ENCODE measurements at regions not wholly inside any gene's neighbourhood (a gene's known extent, or its start where the extent isn't known, plus 50 kb on each side); places are given as distances from the start of the nearest gene placed in this dataset.
"Not testable (repeated sequence)": the region's sequence is repeated elsewhere in the genome, so short reads cannot be mapped to it uniquely, and the experiment has no call there.

DNA sequence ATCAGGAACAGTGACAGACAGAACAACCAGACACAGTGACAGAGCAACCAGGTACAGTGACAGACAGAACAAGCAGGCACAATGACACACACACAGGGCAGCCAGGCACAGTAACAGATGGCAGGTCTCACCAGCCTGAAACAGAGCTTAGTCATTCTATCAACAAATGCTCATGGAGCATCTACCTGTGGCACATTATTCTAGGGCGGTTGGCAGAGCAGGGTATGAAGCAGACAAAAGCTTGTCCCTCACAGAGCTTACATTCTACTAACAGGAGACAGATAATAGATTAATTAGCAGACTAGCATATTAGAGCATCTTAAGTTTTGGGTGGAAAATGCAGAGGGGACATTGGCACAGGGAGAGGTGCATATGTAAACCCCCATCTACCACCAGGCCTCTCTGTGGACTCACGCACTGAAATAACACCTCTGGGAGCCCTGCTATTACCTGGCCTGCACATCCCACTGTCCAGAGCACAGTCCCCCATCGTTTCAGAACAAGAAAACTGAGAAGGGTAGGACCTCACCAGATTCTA lies 64.1 kb upstream of the RAB6C start:
- 89% methylated on average over 3 of the region's 3 CpGs for WGBS (ENCODE audit: low lambda C conversion rate, missing lambda C conversion rate)
- no peak overlapping the region for H3K4me3 ChIP-seq
- H3K27ac ChIP-seq: no peak overlapping the region
- TF ChIP-seq, protein P1, sequence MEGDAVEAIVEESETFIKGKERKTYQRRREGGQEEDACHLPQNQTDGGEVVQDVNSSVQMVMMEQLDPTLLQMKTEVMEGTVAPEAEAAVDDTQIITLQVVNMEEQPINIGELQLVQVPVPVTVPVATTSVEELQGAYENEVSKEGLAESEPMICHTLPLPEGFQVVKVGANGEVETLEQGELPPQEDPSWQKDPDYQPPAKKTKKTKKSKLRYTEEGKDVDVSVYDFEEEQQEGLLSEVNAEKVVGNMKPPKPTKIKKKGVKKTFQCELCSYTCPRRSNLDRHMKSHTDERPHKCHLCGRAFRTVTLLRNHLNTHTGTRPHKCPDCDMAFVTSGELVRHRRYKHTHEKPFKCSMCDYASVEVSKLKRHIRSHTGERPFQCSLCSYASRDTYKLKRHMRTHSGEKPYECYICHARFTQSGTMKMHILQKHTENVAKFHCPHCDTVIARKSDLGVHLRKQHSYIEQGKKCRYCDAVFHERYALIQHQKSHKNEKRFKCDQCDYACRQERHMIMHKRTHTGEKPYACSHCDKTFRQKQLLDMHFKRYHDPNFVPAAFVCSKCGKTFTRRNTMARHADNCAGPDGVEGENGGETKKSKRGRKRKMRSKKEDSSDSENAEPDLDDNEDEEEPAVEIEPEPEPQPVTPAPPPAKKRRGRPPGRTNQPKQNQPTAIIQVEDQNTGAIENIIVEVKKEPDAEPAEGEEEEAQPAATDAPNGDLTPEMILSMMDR (IDR thresholded peaks at IDR 0.05; ENCODE audit: poor library complexity): no peak
- TF ChIP-seq EZH2 (IDR thresholded peaks at IDR 0.05; ENCODE audit: borderline replicate concordance) (no peak), EZH2phosphoT487 (IDR thresholded peaks at IDR 0.05; ENCODE audit: low read depth, severe bottlenecking, unreplicated experiment) (no peak)
- H3K79me2 ChIP-seq: no peaks in the 10 kb centered on the region
- no peaks in the 10 kb centered on the region for H3K4me1 ChIP-seq (ENCODE audit: insufficient read depth)
- no peak overlapping the region for H3K4me2 ChIP-seq
- no peak overlapping the region for H2AFZ ChIP-seq
- peaks cover 4% of the 10 kb centered on the region for H3K9me3 ChIP-seq (ENCODE audit: low read depth)
- DNase-seq (ENCODE audit: low spot score): no peak
- no peaks in the 10 kb centered on the region for H4K20me1 ChIP-seq (ENCODE audit: insufficient read depth, poor library complexity, severe bottlenecking)
- H3K36me3 ChIP-seq (replicated peaks; ENCODE audit: insufficient read depth, low read depth): no peaks in the 10 kb centered on the region
- H3K9me2 ChIP-seq (replicated peaks; ENCODE audit: insufficient read depth): no peaks in the 10 kb centered on the region
- peaks cover 1% of the 10 kb centered on the region for H3K27me3 ChIP-seq

DNA sequence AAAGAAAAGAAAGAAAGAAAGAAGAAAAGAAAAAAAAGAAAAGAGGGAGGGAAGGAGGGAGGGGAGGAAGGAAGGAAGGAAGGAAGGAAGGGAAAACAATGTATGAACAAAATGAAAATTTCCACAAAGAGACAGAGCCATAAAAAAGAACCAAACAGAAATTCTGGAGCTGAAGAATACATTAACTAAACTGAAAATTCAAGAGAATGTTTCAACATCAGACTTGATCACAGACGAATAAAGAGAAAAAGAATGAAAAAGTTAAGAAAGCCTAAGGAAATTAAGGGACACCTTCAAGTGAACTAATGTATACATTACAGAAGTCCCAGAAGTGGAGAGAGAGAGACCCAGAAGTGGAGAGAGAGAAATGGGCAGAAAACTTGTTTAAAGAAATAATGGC lies 60.9 kb upstream of the RAB6C start:
- DNase-seq (ENCODE audit: low spot score): no peak
- Histone ChIP-seq H4K20me1 (ENCODE audit: insufficient read depth, poor library complexity, severe bottlenecking) (no peaks in the 10 kb centered on the region), H3K27me3 (peaks cover 24% of the 10 kb centered on the region), H3K4me3 (no peak overlapping the region), H3K9me2 (replicated peaks; ENCODE audit: insufficient read depth) (no peaks in the 10 kb centered on the region), H3K27ac (no peak overlapping the region), H3K9me3 (ENCODE audit: low read depth) (peaks cover 4% of the 10 kb centered on the region), H3K4me1 (ENCODE audit: insufficient read depth) (peaks cover 9% of the 10 kb centered on the region), H3K79me2 (no peaks in the 10 kb centered on the region), H3K4me2 (no peak overlapping the region), H3K36me3 (replicated peaks; ENCODE audit: insufficient read depth, low read depth) (no peaks in the 10 kb centered on the region), H2AFZ (no peak overlapping the region)
- WGBS (ENCODE audit: low lambda C conversion rate, missing lambda C conversion rate): 96% methylated on average over 1 of the region's 1 CpG
- TF ChIP-seq, protein P1 (IDR thresholded peaks at IDR 0.05; ENCODE audit: poor library complexity): no peak
- no peak for TF ChIP-seq EZH2phosphoT487 (IDR thresholded peaks at IDR 0.05; ENCODE audit: low read depth, severe bottlenecking, unreplicated experiment)
- TF ChIP-seq EZH2 (IDR thresholded peaks at IDR 0.05; ENCODE audit: borderline replicate concordance): no peak

DNA sequence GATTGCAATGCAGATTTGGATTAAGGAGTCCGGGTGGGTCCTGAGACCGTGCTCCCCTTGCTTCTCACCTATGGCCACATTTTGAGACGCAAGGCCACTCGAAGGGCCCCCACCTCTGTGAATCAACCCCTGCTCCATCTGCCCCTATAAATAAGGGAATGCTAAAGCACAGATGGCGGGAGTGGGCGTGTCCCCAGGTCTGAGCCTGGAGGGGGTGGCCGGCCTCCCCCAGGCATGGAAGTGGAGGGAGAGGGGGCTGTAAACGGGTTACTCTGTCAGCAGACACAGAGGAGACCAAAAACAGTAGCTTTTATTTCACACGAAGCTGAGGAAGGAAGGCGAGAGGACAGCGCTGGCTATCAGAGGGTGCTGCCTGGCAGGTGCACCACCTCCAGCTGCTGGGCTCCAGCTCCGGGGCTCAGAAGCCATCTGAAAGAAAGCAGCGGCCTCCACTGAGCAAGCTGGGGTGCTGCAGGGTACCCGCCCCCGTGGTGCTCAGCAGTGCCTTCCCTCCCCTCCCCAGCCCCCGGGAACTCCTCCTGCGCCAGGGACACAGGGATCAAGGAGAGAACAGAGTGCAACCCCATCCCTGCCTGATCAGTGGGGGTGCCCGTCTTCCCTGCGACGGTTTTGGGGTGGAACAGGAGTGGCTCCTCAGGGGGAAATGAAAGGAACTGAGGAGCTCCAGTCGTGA lies 56.7 kb upstream of the RAB6C start:
- Histone ChIP-seq H3K36me3 (replicated peaks; ENCODE audit: insufficient read depth, low read depth) (no peaks in the 10 kb centered on the region), H3K27me3 (peaks cover 24% of the 10 kb centered on the region), H3K4me3 (no peak overlapping the region), H3K9me2 (replicated peaks; ENCODE audit: insufficient read depth) (no peaks in the 10 kb centered on the region), H3K4me1 (ENCODE audit: insufficient read depth) (peaks cover 10% of the 10 kb centered on the region), H3K27ac (no peak overlapping the region), H3K79me2 (no peaks in the 10 kb centered on the region), H3K9me3 (ENCODE audit: low read depth) (peaks cover 4% of the 10 kb centered on the region), H3K4me2 (peak overlapping the region; percentile 85), H2AFZ (no peak overlapping the region), H4K20me1 (ENCODE audit: insufficient read depth, poor library complexity, severe bottlenecking) (no peaks in the 10 kb centered on the region)
- WGBS (ENCODE audit: low lambda C conversion rate, missing lambda C conversion rate): 35% methylated on average over 14 of the region's 21 CpGs
- peak; percentile 43 for DNase-seq (ENCODE audit: low spot score)
- TF ChIP-seq EZH2 (IDR thresholded peaks at IDR 0.05; ENCODE audit: borderline replicate concordance): no peak

DNA sequence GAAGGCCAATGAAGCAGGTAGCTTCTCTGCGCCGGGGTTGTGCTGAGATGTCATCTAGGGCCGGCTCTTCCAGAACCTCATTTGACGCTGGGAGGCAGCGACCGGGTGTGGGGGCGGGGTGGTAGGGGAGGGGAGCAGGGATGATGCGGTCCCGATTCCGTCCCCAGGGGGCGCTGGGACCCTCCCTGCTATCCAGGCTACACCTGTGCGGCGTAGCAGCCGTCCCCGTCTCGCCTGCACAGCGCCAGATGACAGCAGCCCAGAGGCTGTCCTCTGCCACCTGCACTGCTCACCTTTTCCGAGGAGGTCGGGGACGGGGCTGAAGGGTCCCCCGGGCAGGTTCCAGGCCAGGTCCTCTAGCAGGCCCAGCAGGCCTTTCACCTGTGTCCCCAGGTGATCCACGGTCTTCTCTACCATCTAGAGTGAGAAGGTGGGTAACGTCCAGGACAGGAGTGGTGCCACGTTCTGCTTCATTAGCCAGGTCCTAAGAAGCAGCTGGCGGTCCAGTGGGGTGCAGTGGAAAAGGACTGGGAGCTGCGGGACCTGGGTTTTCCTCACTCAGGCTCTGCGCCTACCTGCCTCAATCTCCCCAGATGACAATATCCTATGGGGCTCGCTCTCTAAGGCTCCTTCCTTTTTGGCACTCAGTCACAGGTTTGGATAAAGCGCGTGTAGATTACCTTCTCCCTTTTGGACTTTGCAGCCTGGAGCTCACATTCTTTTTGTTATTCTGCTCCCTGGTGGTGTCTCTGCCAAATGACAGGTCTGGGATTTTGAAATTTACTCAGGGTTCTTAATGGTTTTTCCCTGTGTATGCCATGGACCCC lies 56.0 kb upstream of the RAB6C start:
- H3K27ac ChIP-seq: no peak overlapping the region
- H3K9me3 ChIP-seq (ENCODE audit: low read depth): peaks cover 4% of the 10 kb centered on the region
- peak; percentile 67 for DNase-seq (ENCODE audit: low spot score)
- no peaks in the 10 kb centered on the region for H4K20me1 ChIP-seq (ENCODE audit: insufficient read depth, poor library complexity, severe bottlenecking)
- H3K27me3 ChIP-seq: peaks cover 24% of the 10 kb centered on the region
- H3K4me2 ChIP-seq: peak overlapping the region; percentile 85
- H3K4me1 ChIP-seq (ENCODE audit: insufficient read depth): peaks cover 10% of the 10 kb centered on the region
- H3K4me3 ChIP-seq: peak overlapping the region; percentile 8
- H3K79me2 ChIP-seq: no peaks in the 10 kb centered on the region
- no peaks in the 10 kb centered on the region for H3K36me3 ChIP-seq (replicated peaks; ENCODE audit: insufficient read depth, low read depth)
- peak overlapping the region; percentile 55 for H2AFZ ChIP-seq
- 6% methylated on average over 24 of the region's 30 CpGs for WGBS (ENCODE audit: low lambda C conversion rate, missing lambda C conversion rate)
- H3K9me2 ChIP-seq (replicated peaks; ENCODE audit: insufficient read depth): no peaks in the 10 kb centered on the region
- TF ChIP-seq, protein P1 (IDR thresholded peaks at IDR 0.05; ENCODE audit: poor library complexity): peak; percentile 69
- TF ChIP-seq EZH2 (IDR thresholded peaks at IDR 0.05; ENCODE audit: borderline replicate concordance): no peak

DNA sequence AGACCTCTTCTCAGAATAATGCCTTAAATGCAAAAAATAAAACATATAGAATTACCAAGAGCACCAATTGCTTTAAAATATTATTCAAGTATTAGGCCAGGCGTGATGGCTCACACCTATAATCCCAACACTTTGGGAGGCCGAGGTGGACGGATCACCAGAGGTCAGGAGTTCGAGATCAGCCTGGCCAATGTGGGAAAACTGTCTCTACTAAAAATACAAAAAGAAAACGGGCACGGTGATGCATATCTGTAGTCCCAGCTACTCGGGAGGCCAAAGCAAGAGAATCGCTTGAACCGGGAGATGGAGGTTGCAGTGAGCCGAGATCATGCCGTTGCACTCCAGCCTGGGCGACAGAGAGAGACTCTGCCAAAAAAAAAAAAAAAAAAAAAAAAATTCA lies 55.4 kb upstream of the RAB6C start:
- WGBS (ENCODE audit: low lambda C conversion rate, missing lambda C conversion rate): 79% methylated on average over 12 of the region's 12 CpGs
- not testable (repeated sequence) for DNase-seq (ENCODE audit: low spot score)

More for the DNA sequence above, 55.4 kb upstream of the RAB6C start:
- not testable (repeated sequence) for H3K9me3 ChIP-seq (ENCODE audit: low read depth); H3K4me2 ChIP-seq; H2AFZ ChIP-seq; H3K4me3 ChIP-seq; H3K36me3 ChIP-seq (replicated peaks; ENCODE audit: insufficient read depth, low read depth); H3K27ac ChIP-seq; H3K79me2 ChIP-seq; H4K20me1 ChIP-seq (ENCODE audit: insufficient read depth, poor library complexity, severe bottlenecking); H3K9me2 ChIP-seq (replicated peaks; ENCODE audit: insufficient read depth)
- Histone ChIP-seq H3K4me1 (ENCODE audit: insufficient read depth) (peaks cover 10% of the 10 kb centered on the region), H3K27me3 (peaks cover 24% of the 10 kb centered on the region)
